ENCODE measurements at regions not wholly inside any gene's neighbourhood (a gene's known extent, or its start where the extent isn't known, plus 50 kb on each side); places are given as distances from the start of the nearest gene placed in this dataset.
"Not testable (repeated sequence)": the region's sequence is repeated elsewhere in the genome, so short reads cannot be mapped to it uniquely, and the experiment has no call there.

GRCh38 chr13:70613295-70613694 is 505.0 kb upstream of the KLHL1 start:
- DNase-seq: no peak

- DNase-seq: no peak
These were observed 504.6 kb upstream of the KLHL1 start for GRCh38 chr13:70612881-70613280.

GRCh38 chr13:70604448-70604847 is 496.2 kb upstream of the KLHL1 start:
- DNase-seq: no peak

GRCh38 chr13:70593716-70594115 is 485.5 kb upstream of the KLHL1 start:
- no peak for DNase-seq

- DNase-seq: no peak
These were observed 476.9 kb upstream of the KLHL1 start for GRCh38 chr13:70585109-70585508.

GRCh38 chr13:70580825-70581224 is 472.6 kb upstream of the KLHL1 start:
- no peak for DNase-seq

- DNase-seq: no peak
These were observed 471.7 kb upstream of the KLHL1 start for GRCh38 chr13:70579941-70580340.

GRCh38 chr13:70571221-70571620 is 463.0 kb upstream of the KLHL1 start:
- no peak for DNase-seq

GRCh38 chr13:70568571-70568970 is 460.3 kb upstream of the KLHL1 start:
- no peak for DNase-seq

- no peak for DNase-seq
These were observed 436.5 kb upstream of the KLHL1 start for GRCh38 chr13:70544706-70545105.

GRCh38 chr13:70541451-70541850 is 433.2 kb upstream of the KLHL1 start:
- DNase-seq: no peak

- no peak for DNase-seq
These were observed 426.2 kb upstream of the KLHL1 start for GRCh38 chr13:70534466-70534865.

GRCh38 chr13:70529652-70530051 is 421.4 kb upstream of the KLHL1 start:
- DNase-seq: no peak

GRCh38 chr13:70527599-70527998 is 419.3 kb upstream of the KLHL1 start:
- DNase-seq: no peak

- DNase-seq: no peak
These were observed 415.4 kb upstream of the KLHL1 start for GRCh38 chr13:70523622-70524021.

GRCh38 chr13:70520275-70521036 is 412.2 kb upstream of the KLHL1 start:
- DNase-seq: no peak

- DNase-seq: no peak
These were observed 409.8 kb upstream of the KLHL1 start for GRCh38 chr13:70518081-70518480.

- DNase-seq: no peak
These were observed 408.0 kb upstream of the KLHL1 start for GRCh38 chr13:70516226-70516625.

GRCh38 chr13:70511861-70512417 is 403.7 kb upstream of the KLHL1 start:
- DNase-seq: not testable (repeated sequence)

- DNase-seq: no peak
These were observed 397.6 kb upstream of the KLHL1 start for GRCh38 chr13:70505809-70506208.

GRCh38 chr13:70502944-70503343 is 394.7 kb upstream of the KLHL1 start:
- no peak for DNase-seq

- DNase-seq: no peak
These were observed 382.2 kb upstream of the KLHL1 start for GRCh38 chr13:70490320-70490935.

- no peak for DNase-seq
These were observed 376.7 kb upstream of the KLHL1 start for GRCh38 chr13:70484931-70485330.

GRCh38 chr13:70483599-70484276 is 375.5 kb upstream of the KLHL1 start:
- no peak for DNase-seq
